GM19023 (cell line): ENCODE measurements at regions not wholly inside any gene's neighbourhood (a gene's known extent, or its start where the extent isn't known, plus 50 kb on each side); places are given as distances from the start of the nearest gene placed in this dataset.
"Not testable (repeated sequence)": the region's sequence is repeated elsewhere in the genome, so short reads cannot be mapped to it uniquely, and the experiment has no call there.

ENCODE experiments used
- ATAC-seq: cut with Tn5 transposase; IDR thresholded peaks from one replicate; pipeline ENCODE4 v1.9.1; 2021; ENCODE audit warnings: mild to moderate bottlenecking, moderate library complexity; ENCODE audit not compliant: unreplicated experiment

DNA sequence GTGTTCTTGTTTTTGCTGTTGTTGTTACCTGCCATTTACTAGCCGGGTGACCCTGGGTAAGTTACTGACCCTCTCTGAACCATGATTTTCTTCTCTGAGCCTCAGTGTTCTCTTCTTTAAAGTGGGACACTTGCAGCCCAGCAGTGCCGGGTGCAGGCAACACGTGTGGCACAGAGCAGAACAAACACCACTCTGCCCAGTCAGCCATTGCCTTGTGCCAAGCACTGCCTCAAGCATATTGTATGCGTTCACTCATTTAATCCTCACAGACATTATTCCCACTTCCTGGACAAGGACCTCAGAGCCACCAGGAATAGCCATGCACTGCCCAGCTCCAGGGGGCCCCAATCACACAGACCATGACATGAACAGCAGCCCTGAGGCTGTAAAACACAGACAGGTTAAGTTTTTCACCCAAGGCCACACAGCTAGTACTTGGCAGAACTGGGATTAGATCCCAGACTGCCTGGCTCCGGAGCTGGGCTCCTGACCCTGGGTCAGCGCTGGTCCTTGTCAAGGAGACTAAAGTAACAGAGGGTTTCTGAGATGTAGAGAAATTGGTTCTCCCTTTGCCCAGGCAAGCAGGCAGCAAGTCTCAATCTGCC, 74.0 kb upstream of the PTPN1 start:
- no peak for ATAC-seq

DNA sequence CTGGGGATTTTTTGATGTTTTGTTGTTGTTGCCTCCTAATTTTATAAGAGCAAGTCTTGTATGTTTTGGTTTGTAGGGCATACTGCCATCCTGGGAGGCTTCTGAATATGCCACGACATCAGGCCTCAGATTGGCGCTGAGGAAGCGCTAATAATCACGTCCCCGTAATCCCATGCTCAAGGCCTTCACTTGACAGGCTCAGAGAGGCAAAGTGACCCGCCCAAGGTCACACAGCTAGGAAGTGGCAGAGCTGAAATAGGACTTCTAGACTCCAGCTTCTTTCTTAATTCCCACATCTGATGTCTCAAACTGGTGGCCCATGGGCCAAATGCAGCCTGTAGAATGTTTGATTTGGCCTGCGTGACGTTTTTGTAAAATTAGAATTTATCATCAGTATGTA, 73.5 kb upstream of the PTPN1 start:
- no peak for ATAC-seq

DNA sequence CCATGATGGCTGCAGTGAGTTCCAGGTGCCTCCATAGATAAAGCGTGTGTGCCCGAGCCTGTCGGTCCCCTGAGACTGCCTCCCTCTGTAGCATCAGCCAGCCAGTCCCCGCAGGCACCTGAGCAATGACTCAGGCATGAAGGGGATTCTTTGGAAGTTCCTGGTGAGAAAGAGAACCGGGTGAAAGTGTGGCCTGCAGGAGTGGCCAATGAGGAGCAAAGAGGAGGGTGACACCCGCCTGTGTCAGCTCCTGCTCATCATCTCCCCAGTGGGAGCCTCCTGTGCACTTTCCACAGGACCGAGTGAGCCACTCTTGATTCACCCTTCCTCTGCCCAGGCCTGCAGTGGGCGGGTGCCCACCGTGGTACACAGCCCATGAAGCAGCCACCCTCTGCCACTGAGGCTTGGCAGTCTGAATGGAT, 71.2 kb upstream of the PTPN1 start:
- no peak for ATAC-seq

DNA sequence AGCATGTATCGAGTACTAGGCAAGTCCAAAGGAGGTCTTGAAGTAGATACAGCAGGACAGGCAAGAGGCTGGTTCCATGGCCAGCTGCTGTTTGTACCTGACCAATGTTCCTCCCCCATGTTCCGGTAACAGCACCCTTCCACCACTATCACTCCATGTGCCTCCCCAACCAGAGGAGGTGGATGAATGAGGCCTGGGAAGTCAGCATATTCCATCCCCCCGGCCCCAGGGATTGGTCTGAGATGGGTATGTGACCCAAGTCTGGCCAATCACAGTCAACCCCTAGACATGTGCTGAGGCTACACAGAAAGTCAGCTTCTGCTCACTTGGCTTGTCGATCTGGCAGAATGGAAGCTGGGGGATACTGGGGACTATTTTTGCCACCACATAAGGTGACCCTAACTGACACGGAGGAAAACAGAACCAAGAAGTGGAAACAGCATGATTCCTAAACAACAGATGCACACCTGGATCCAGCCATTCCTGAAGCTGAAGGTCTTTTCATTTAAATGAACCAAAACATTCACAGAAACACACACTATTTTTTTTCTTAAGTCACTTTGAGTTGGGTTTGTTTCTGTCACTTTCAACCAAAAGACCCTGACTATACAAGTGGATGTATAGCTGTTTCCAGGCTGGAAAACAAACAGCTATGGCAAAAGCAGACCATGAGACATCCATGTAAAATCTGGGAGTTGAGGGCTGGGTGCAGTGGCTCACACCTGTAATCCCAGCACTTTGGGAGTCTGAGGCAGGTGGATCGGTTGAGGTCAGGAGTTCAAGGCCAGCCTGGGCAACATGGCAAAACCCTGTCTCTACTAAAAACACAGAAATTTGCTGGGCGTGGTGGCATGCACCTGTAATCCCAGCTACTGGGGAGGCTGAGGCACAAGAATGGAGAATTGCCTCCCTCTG, 70.4 kb upstream of the PTPN1 start:
- ATAC-seq, result no peak

- ATAC-seq, result no peak
These were observed 67.7 kb upstream of the PTPN1 start for GRCh38 chr20:50442512-50442911.

DNA sequence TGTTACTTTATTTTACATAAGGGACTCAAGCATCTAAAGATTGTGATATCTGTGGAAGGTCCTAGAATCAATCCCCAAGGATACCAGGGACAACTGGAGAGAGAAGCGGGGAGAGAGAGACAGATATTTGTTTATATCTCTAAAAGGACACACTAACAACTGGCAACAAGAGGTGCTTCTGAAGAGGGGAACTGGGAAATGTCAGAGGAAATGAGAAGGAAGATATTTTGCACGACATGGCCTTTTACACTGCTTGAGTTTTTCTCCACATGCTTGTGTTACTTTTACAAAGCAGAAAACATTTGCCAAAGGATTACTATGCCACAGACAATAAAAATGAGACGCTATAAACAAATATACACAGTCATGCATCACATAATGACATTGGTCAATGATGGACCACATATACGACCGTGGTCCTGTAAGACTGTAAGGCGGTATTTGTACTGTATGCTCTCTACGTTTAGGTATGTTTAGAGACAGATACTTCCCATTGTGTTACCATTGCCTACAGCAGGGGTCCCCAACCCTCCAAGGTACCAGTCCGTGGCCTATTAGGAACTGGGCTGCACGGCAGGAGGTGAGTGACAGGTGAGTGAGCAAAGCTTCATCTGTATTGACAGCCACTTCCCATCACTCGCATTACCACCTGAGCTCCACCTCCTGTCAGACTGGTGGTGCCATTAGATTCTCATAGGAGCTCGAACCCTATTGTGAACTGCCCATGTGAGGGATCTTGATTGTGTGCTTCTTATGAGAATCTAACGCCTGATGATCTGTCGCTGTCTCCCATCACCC, 64.6 kb upstream of the PTPN1 start:
- ATAC-seq, result no peak

DNA sequence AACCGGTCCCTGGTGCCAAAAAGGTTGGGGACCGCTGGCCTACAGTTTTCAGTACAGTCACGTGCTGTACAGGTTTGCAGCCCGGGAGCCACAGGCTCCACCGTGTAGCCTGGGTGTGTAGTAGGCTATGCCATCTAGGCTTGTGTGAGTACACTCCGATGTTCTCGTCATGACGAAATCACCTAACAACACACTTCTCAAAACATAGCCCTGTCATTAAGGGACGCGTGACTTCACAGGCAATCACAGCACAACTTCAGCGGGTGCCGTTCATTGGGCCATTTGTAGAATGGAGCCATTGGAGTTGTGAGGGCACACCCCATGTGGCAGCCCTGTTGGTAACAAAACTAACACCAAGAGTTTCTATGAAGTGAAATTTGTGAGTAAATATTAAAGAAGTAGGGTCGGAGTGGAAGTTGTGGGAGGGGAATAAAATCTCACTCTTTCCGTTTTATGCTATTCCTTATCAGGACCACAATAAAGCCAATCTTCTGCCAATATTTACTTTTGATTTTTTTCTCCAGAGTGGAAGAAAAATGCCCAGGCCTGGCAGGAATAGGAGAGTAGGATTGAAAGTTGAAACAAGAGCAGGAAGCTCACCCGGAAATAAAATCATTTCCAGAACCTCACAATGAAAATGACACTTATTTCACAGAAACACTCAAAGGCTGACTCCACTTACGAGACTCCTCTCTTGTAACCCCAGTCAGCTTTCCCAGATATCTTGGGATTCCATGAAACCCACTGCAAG, 63.7 kb upstream of the PTPN1 start:
- ATAC-seq, result no peak

GRCh38 chr20:50447102-50447804, 62.9 kb upstream of the PTPN1 start:
- ATAC-seq, result no peak

- no peak for ATAC-seq
These were observed 62.4 kb upstream of the PTPN1 start for GRCh38 chr20:50447817-50448216.

DNA sequence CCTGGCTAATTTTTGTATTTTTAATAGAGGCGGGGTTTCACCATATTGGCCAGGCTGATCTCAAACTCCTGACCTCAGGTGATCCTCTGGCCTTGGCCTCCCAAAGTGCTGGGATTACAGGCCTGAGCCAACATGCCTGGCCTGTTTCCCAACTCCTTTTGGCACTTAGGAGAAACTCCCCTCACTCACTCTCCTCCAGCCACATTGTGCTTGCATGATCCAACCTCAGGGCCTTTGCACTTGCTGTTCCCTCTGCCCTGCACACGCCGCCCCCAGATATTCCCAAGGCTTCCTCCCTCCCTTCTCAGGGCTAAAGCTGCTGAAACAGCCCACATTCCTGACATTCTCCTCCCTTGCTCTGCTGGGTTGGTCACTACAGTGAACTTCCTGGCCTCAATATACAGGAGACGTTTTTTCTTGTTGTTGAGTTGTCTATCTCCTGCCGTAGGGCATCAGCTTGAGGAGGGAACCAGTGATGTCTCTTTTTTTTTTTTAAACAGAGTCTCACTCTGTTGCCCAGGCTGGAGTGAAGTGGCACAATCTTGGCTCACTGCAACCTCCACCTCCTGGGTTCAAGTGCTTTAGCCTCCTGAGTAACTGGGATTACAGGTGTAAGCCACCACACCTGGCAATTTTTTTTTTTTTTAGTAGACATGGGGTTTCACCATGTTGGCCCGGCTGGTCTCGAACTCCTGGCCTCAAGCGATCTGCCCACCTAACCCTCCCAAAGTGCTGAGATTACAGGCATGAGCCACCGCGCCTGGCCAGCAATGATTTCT, 61.4 kb upstream of the PTPN1 start:
- not testable (repeated sequence) for ATAC-seq

DNA sequence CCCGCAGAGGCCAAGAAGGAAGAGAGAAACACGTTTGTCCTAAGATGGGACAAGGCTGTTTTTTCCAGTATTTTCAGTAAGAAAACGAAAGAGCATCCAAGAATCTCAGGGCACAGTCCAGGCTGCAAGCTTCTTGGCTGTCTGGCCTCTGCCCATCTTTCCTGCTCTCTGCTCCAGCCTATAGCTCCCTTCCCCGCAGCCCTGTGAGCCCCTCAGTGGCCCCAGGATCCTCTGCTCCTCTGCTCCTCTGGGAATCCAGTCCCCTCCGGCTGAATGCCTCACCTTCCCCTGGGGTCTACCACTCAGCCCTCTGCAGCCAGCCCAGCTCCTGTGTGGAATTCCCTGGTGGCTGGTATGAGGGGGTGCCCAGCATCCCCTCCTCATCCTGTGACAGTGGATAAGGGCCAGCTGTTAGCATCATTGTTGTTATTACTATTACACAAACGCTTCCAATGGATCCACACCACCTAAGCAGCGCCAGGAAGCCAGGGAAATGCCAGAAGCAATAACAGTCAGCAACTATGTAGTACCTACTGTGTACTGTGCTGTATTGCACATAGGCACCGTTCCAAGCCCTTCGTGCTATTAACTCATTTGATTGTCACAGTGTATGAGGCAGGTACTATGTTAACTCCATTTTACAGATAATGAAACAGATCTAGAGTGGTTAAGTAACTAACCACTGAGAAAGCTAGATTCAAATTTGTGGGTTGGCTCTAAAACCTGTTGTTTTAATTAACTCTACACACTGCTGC, 60.3 kb upstream of the PTPN1 start:
- ATAC-seq, result no peak

GRCh38 chr20:50450493-50450826, 59.7 kb upstream of the PTPN1 start:
- no peak for ATAC-seq

- ATAC-seq, result peak; percentile 82
These were observed 59.1 kb upstream of the PTPN1 start for GRCh38 chr20:50450881-50451752.

DNA sequence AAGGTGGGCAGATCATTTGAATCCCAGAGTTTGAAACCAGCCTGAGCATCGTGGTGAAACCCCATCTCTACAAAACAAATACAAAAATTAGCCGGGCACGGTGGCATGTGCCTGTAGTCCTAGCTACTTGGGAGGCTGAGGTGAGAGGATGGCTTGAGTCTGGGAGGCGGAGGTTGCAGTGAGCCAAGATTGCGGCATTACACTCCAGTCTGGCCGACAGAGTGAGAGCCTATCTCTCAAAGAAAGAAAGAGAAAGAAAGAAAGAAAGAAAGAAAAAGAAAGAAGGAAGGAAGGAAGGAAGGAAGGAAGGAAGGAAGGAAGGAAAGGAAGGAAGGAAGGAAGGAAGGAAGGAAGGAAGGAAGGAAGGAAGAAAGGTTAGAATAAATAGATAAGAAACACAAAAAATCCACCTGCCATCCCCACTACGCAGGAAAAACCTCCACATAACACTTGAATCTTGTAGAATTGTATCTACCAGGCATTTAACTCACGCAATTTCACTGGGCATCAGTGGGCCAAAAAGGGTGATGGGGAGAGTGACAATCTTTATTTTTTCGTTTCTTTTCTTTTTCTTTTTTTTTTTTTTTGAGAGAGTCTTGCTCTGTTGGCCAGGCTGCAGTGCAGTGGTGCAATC, 58.3 kb upstream of the PTPN1 start:
- not testable (repeated sequence) for ATAC-seq

DNA sequence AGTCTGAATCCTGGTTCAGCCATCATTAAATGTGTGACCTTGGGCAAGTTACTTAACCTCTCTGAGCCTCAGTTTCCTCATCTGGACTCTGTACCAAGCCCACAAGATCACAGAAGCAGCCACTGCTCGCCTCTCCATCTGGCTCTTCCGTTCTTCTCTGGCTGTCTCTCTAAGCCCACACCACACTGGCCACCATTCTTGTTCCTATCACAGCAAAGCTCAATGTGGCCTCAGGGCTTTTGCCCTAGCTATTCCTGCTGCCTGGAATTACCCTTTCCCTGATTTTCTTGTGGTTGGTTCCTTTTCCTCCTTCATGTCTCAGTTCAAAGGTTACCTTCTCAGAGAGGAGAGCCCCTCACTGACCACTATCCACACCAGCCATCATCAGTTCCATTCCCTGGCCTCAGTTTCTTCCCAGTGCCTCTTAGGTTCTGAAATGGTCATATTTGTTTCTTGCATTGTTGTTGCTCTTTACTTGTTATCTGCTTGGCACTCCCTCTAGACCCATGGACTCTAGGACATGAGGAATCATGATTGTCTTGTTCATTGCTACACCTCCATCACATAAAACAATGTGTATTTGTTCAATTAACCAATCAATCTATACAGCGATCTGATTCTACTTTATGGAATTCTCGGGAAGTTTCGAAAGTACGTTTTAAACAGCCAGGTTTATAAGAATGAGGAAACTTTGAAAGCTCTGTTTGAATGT, 56.5 kb upstream of the PTPN1 start:
- ATAC-seq, result no peak

GRCh38 chr20:50455245-50455644, 54.9 kb upstream of the PTPN1 start:
- not testable (repeated sequence) for ATAC-seq
